ENCODE measurements at regions not wholly inside any gene's neighbourhood (a gene's known extent, or its start where the extent isn't known, plus 50 kb on each side); places are given as distances from the start of the nearest gene placed in this dataset.
"Not testable (repeated sequence)": the region's sequence is repeated elsewhere in the genome, so short reads cannot be mapped to it uniquely, and the experiment has no call there.

DNA sequence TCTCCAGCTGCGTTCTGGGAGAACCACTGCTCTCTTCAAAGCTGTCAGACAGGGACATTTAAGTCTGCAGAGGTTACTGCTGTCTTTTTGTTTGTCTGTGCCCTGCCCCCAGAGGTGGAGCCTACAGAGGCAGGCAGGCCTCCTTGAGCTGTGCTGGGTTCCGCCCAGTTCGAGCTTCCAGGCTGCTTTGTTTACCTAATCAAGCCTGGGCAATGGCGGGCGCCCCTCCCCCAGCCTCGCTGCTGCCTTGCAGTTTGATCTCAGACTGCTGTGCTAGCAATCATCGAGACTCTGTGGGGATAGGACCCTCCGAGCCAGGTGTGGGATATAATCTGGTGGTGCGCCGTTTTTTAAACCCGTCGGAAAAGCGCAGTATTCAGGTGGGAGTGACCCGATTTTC, 145.8 kb upstream of the FANCL start:
- not testable (repeated sequence) for DNase-seq; H3K27ac Mint-ChIP-seq; H3K9me3 Mint-ChIP-seq; H3K27me3 Mint-ChIP-seq; H3K4me3 Mint-ChIP-seq; H3K36me3 Mint-ChIP-seq (ENCODE audit: low read depth); ATAC-seq; H3K4me1 Mint-ChIP-seq

DNA sequence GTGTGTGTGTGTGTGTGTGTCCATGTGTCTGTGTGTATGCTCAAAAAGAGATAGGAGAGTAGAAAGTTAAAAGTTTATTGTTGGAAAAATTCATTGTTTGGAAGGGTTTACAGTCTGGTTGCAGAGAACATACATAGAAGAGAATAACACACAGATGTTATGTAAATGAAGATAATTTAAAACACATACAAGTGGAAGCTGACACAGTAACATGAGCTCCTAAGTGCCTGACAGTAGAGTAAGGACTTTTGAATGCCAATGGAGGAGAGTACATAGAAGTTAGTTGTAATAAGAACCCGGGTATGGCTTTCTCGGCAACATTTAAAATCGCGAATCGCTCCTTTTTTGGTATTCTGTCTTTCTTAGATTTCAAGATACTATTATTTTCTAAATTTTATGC, 137.0 kb upstream of the FANCL start:
- Mint-ChIP-seq H3K27ac (no peak overlapping the region), H3K36me3 (ENCODE audit: low read depth) (no peaks in the 10 kb centered on the region), H3K4me1 (peaks cover 7% of the 10 kb centered on the region), H3K9me3 (no peaks in the 10 kb centered on the region), H3K27me3 (no peaks in the 10 kb centered on the region), H3K4me3 (no peak overlapping the region)
- ATAC-seq: no peak
- DNase-seq: no peak

DNA sequence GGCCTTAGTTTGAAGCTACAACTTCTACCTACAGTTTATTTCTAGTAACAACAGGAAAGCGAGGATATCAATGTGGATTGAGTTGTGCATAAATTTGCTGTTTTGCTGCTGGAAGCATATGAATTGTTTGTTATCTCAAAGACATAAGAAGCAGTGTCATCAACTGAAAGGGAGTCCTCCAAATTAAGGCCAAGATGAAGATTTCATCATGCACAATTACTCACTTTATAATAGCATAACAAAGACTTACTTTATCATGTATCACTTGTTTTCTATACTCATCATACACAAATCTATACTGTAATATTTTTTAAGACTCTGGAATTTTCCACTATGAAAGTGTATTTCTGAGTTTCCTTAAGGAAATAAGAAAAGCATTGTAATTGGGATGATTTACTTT, 136.1 kb upstream of the FANCL start:
- Mint-ChIP-seq H3K36me3 (ENCODE audit: low read depth) (no peaks in the 10 kb centered on the region), H3K9me3 (no peaks in the 10 kb centered on the region), H3K4me1 (peaks cover 7% of the 10 kb centered on the region), H3K4me3 (no peak overlapping the region), H3K27me3 (no peaks in the 10 kb centered on the region), H3K27ac (no peak overlapping the region)
- DNase-seq (no peak), ATAC-seq (no peak)

DNA sequence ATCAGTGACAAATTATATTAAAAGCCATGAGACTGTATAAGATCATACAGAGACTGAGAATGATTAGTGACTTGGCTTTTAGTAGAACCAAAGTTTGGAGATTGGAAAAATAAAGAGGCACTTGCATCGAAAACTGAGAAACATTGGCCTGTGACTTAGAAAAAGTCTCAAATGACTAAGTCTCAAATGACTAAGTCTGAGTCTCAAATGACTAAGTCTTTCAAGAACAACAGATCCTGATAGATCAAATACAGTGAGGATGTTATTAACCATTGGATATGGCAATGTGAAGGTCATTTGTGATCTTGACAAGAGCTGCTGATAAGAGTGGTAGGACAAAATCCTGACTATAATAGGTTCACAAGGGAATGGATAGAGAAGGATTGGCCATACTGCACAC, 135.5 kb upstream of the FANCL start:
- no peak for ATAC-seq
- Mint-ChIP-seq H3K36me3 (ENCODE audit: low read depth) (no peaks in the 10 kb centered on the region), H3K4me1 (peaks cover 7% of the 10 kb centered on the region), H3K27ac (no peak overlapping the region), H3K9me3 (no peaks in the 10 kb centered on the region), H3K4me3 (no peak overlapping the region), H3K27me3 (no peaks in the 10 kb centered on the region)
- no peak for DNase-seq

DNA sequence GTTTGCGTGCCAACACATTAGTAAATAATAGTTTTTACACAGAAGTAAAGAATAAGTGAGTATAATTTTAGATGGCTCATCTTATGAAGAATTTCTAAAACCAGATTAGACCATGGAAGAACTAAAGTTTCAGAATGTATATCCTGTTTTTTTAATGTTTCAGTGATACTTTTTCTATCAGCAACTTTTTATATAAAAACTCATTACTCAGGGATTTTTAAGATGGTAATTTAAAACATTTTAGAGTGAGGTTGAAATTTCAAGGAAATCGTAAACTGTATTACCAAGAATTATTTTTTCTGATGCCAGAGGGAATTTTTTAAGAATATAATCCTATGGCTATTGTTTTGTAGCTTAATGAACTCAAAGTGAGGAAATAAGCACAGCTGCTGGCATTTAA, 128.5 kb upstream of the FANCL start:
- no peak overlapping the region for H3K4me3 Mint-ChIP-seq
- H3K9me3 Mint-ChIP-seq: no peaks in the 10 kb centered on the region
- DNase-seq (no peak), ATAC-seq (no peak)
- H3K27ac Mint-ChIP-seq: no peak overlapping the region
- no peaks in the 10 kb centered on the region for H3K4me1 Mint-ChIP-seq
- H3K36me3 Mint-ChIP-seq (ENCODE audit: low read depth): no peaks in the 10 kb centered on the region
- H3K27me3 Mint-ChIP-seq: peaks cover 2% of the 10 kb centered on the region

DNA sequence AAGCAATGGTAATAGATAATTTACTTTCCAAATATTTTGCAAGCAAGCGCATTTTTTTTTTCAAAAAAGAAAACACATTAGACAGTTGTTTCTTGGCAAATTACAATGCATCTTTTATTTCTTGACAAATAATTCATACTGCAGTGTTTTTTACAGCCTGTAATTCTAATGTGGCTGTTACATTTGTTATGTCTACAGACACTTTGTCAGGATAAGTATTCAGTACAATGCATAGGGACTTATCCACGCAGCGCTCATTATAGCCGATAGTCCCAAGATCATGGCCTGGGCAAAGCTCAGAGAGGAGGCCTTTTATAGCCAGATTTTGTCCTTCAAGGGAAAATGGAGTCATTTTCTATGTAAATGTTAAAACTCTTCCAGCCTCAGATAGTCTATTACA, 123.0 kb upstream of the FANCL start:
- no peak for DNase-seq
- peaks cover 9% of the 10 kb centered on the region for H3K27me3 Mint-ChIP-seq
- no peaks in the 10 kb centered on the region for H3K9me3 Mint-ChIP-seq
- H3K4me1 Mint-ChIP-seq: no peaks in the 10 kb centered on the region
- no peak overlapping the region for H3K4me3 Mint-ChIP-seq
- ATAC-seq: no peak
- H3K27ac Mint-ChIP-seq: no peak overlapping the region
- no peaks in the 10 kb centered on the region for H3K36me3 Mint-ChIP-seq (ENCODE audit: low read depth)

DNA sequence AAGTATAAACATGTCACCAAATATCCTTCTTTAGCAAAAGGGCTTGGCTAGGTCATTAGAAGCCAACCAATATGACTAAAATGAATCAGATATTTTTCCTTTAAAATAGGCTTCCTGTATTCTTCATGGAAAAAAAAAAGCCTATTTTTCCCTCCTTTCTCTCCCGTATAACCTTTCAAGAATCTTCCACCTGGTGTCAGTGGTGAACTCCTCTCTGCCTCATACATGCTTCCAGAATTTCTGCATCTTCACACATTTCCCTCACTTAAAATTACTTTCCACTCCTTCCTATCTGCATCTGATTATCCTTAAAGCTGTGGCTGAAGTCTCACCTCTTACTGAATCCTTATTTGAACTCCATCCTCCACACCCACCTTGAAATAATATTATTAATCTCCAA, 116.9 kb upstream of the FANCL start:
- no peaks in the 10 kb centered on the region for H3K4me1 Mint-ChIP-seq
- H3K9me3 Mint-ChIP-seq: no peaks in the 10 kb centered on the region
- no peaks in the 10 kb centered on the region for H3K36me3 Mint-ChIP-seq (ENCODE audit: low read depth)
- peaks cover 27% of the 10 kb centered on the region for H3K27me3 Mint-ChIP-seq
- H3K27ac Mint-ChIP-seq: no peak overlapping the region
- ATAC-seq (no peak), DNase-seq (no peak)
- H3K4me3 Mint-ChIP-seq: no peak overlapping the region

DNA sequence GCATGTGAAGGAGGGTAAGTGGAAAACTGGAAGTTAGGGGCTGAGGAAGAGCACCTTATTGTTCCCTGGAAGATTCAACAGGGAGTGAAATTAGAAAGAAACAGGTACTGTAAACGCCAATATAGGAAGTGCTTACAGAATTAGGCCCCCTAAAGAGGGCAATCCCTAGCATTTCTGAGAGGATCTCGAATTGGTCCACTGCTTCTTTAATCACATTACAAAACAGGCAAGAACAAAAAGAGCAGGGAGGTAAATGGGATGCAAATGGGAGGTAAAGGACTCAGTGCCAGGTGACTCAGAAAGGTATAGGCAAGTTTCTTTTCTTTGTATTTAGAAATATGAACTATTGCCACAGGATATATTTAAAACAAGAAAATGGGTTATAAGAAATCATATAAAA, 116.4 kb upstream of the FANCL start:
- no peaks in the 10 kb centered on the region for H3K4me1 Mint-ChIP-seq
- H3K27me3 Mint-ChIP-seq: peaks cover 29% of the 10 kb centered on the region
- H3K9me3 Mint-ChIP-seq: no peaks in the 10 kb centered on the region
- DNase-seq: no peak
- H3K27ac Mint-ChIP-seq: no peak overlapping the region
- H3K36me3 Mint-ChIP-seq (ENCODE audit: low read depth): no peaks in the 10 kb centered on the region
- ATAC-seq: no peak
- H3K4me3 Mint-ChIP-seq: no peak overlapping the region

DNA sequence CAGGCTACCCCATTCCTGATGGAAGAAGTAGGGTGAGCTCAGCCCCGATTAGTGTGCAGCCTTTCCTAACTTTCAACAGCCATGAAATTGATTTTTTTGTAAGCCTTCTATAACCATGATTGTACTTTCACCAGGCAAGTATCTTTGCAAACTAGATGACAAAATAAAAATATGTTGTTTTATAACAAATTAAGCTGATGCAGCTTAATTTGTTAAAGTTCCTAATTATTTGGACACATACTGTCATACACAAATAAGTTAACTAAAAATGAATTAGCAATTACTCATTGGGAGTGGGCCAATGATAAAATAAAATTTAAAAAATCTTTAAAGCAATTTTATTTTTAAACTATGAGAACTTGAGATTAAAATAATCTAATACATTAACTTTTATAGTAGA, 113.1 kb upstream of the FANCL start:
- H3K36me3 Mint-ChIP-seq (ENCODE audit: low read depth): no peaks in the 10 kb centered on the region
- H3K4me1 Mint-ChIP-seq: peaks cover 3% of the 10 kb centered on the region
- H3K9me3 Mint-ChIP-seq: no peaks in the 10 kb centered on the region
- H3K27ac Mint-ChIP-seq: no peak overlapping the region
- no peak for DNase-seq
- H3K27me3 Mint-ChIP-seq: peaks cover 32% of the 10 kb centered on the region
- H3K4me3 Mint-ChIP-seq: no peak overlapping the region
- ATAC-seq: no peak

DNA sequence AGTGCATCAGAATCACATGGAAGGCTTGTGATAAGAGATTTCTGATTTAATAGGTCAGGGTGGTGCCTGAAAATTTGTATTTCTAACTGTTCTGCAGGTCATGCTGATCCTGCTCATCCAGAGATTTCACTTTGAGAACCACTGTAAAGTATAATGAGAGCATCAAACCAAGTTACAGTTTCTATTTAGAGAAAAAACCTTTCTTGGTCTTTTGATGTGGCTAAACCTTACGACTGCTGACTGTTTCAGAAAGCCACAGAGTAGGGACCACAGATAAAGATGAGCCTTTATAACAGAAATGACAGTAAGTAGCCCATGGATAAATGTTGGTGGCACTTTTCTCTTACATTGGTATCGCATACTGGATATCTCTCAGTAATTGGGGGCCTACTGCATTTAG, 109.4 kb upstream of the FANCL start:
- Mint-ChIP-seq H3K27me3 (peaks cover 37% of the 10 kb centered on the region), H3K4me1 (peaks cover 3% of the 10 kb centered on the region), H3K36me3 (ENCODE audit: low read depth) (no peaks in the 10 kb centered on the region), H3K27ac (no peak overlapping the region), H3K4me3 (no peak overlapping the region), H3K9me3 (no peaks in the 10 kb centered on the region)
- DNase-seq (no peak), ATAC-seq (peak; percentile 90)

DNA sequence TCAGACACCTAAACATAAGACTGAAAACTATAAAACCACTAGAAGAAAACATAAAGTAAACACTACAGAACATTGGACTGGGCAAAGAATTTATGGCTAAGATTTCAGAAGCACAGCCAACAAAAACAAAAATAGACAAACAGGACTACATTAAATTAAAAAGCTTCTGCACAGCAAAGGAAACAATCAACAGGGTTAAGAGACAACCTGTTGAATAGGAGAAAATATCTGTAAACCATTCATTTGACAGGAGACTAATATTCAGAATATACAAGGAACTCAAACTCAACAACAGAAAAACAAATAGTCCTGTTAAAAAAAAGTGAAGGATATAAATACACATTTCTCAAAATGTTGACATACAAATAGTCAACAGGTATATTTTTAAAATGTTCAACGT, 106.7 kb upstream of the FANCL start:
- Mint-ChIP-seq H3K4me3 (no peak overlapping the region), H3K36me3 (ENCODE audit: low read depth) (no peaks in the 10 kb centered on the region), H3K27me3 (peaks cover 22% of the 10 kb centered on the region), H3K4me1 (peaks cover 3% of the 10 kb centered on the region), H3K27ac (no peak overlapping the region), H3K9me3 (peaks cover 7% of the 10 kb centered on the region)
- DNase-seq: no peak
- ATAC-seq: no peak

DNA sequence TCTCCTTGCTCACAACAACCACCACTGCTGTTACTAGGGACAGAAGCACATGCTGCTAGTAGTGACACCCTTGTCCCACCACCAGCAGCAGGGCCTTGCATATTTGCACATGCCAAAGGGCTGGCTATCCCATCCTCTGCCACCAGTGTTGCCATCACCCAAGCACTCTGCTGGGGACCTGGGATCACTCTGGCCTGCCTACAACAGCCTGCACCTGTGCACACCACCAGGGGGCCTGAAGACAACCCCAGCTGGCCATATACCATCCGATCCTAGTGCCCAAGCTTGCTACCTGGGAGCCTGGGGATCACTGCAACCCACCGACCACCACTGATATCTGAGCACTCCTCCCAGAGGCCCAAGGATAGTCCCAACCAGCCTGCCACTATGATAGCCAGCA, 99.9 kb upstream of the FANCL start:
- Mint-ChIP-seq H3K4me3 (no peak overlapping the region), H3K36me3 (ENCODE audit: low read depth) (peaks cover 4% of the 10 kb centered on the region), H3K27ac (no peak overlapping the region), H3K4me1 (no peaks in the 10 kb centered on the region), H3K27me3 (peaks cover 7% of the 10 kb centered on the region), H3K9me3 (peaks cover 18% of the 10 kb centered on the region)
- DNase-seq (no peak), ATAC-seq (no peak)

DNA sequence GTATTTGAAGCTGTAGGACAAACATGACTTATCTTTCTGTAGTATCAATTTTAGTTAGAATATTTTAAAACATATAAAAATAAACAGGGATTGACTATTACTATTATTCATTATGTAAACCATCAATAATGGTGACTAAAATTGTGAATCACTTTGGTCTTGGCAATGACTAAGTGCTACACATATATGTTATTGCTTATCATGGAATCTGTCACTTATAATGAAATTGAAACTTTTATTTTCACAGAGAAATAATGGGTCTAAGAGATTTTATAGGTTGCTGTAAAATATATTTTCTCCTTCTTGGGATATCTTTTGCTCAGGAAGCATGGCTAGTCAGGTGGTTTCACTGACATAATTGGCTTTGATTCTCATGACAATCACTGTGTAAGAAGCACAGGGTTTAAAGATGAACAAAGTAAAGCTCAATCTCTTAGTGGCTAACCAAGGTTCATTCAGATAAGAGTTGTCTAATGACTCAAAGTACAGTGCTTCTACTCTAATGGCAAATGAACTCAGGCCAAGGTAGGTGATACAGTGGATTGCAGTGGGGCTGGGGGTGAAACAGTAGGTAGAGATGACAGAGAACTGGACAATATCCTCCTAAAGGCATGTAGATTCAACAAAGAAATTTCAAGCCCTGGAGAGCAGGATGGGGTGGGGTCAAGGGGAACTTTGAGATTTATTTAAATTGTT, 98.6 kb upstream of the FANCL start:
- DNase-seq: no peak
- no peaks in the 10 kb centered on the region for H3K4me1 Mint-ChIP-seq
- no peak overlapping the region for H3K27ac Mint-ChIP-seq
- H3K9me3 Mint-ChIP-seq: peaks cover 18% of the 10 kb centered on the region
- no peak for ATAC-seq
- no peak overlapping the region for H3K4me3 Mint-ChIP-seq
- peaks cover 11% of the 10 kb centered on the region for H3K27me3 Mint-ChIP-seq
- H3K36me3 Mint-ChIP-seq (ENCODE audit: low read depth): peaks cover 4% of the 10 kb centered on the region

DNA sequence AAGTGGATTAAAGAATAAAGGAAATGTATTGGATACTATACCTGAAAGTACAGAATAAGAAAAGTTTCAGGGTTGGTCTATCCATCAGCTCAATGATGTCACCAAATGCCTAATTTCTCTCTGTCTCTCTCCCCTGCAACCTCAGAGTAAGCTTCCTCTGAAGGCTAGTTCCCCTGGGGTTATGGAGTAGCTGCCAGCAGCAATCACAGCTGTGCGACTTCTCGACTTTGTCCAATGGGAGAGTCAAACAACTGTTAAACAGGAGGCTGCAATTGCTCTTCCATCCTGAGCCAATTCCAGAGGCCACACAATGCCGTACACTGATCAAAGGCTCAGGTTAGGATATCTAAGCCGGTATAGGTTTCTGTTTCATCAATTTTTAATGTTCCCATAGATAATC, 95.3 kb upstream of the FANCL start:
- H3K4me1 Mint-ChIP-seq: no peaks in the 10 kb centered on the region
- no peak overlapping the region for H3K4me3 Mint-ChIP-seq
- DNase-seq (no peak), ATAC-seq (no peak)
- H3K27ac Mint-ChIP-seq: no peak overlapping the region
- peaks cover 2% of the 10 kb centered on the region for H3K9me3 Mint-ChIP-seq
- peaks cover 5% of the 10 kb centered on the region for H3K27me3 Mint-ChIP-seq
- H3K36me3 Mint-ChIP-seq (ENCODE audit: low read depth): peaks cover under 1% of the 10 kb centered on the region

DNA sequence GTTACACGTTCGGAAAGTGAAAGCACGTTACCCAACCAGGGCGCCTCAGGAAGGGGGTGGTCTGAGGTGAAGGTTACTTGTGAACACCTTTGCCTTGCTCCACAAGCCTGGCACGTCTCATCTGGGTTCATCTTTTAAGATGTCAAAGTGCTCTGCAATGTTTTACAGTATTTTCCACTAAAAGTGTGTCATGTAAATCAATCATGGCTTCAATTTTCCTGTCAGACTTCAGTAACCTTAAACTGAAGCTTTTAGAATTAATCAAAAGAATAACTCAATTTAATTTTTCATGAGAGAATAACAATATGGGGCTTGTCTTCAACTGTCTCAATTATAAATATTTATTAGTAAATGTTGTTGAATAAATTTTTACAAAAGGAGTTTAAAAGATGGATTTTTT, 93.3 kb upstream of the FANCL start:
- H3K4me3 Mint-ChIP-seq: no peak overlapping the region
- ATAC-seq (peak; percentile 40), DNase-seq (no peak)
- H3K27me3 Mint-ChIP-seq: peaks cover 5% of the 10 kb centered on the region
- H3K36me3 Mint-ChIP-seq (ENCODE audit: low read depth): no peaks in the 10 kb centered on the region
- no peaks in the 10 kb centered on the region for H3K4me1 Mint-ChIP-seq
- H3K27ac Mint-ChIP-seq: no peak overlapping the region
- H3K9me3 Mint-ChIP-seq: no peaks in the 10 kb centered on the region

DNA sequence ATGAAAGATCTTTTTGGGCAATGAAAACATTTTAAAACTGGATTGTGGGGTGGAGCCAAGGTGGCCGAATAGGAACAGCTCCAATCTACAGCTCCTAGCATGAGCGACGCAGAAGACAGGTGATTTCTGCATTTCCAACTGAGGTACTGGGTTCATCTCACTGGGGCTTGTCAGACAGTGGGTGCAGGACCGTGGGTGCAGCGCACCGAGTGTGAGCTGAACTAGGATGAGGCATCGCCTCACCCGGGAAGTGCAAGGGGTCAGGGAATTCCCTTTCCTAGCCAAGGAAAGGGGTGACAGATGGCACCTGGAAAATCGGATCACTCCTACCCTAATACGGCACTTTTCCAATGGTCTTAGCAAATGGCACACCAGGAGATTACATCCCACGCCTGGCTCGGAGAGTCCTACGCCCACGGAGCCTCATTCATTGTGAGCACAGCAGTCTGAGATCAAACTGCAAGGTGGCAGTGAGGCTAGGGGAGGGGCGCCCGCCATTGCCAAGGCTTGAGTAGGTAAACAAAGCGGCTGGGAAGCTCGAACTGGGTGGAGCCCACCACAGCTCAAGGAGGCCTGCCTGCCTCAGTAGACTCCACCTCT, 84.3 kb upstream of the FANCL start:
- not testable (repeated sequence) for H3K9me3 Mint-ChIP-seq; H3K36me3 Mint-ChIP-seq (ENCODE audit: low read depth); ATAC-seq; H3K4me1 Mint-ChIP-seq; H3K27me3 Mint-ChIP-seq; H3K4me3 Mint-ChIP-seq; H3K27ac Mint-ChIP-seq; DNase-seq

All from activated naive CD8-positive, alpha-beta T cell treated with anti-CD3 and anti-CD28 coated beads, Interleukin-2, amount 50 U/mL, for 24 hours (primary cell).